Right hindlimb (tissue), 1 donor: ENCODE measurements at regions not wholly inside any gene's neighbourhood (a gene's known extent, or its start where the extent isn't known, plus 50 kb on each side); places are given as distances from the start of the nearest gene placed in this dataset.

Experiments
- DNase-seq: peaks from one replicate; pipeline ENCODE4 v3.0.0-alpha.2; 2018

DNA sequence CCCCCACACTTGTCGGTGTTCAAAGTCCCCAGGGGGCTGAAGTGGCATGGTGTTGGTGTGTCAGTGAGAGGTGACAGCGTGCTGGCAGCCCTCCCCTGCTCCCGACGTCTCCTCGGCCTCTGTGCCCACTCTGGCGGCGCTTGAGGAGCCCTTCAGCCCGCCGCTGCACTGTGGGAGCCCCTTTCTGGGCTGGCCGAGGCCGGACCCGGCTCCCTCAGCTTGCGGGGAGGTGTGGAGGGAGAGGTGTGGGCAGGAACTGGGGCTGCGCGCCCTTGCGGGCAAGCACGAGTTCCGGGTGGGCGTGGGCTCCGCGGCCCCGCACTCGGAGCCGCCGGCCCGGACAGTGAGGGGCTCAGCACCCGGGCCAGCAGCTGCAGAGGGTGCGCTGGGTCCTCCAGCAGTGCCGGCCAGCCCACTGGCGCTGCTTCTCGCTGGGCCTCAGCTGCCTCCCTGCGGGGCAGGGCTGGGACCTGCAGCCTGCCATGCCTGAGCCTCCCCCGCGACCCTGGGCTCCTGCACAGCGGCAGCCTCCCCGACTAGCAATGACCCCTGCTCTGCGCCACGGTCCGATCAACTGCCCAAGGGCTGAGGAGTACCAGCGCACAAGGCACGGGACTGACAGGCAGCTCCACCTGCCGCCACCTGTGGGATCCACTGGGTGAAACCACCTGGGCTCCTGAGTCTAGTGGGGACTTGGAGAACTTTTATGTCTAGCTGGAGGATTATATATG is 224.1 kb upstream of the RIOK2 start:
- DNase-seq, result no peak

DNA sequence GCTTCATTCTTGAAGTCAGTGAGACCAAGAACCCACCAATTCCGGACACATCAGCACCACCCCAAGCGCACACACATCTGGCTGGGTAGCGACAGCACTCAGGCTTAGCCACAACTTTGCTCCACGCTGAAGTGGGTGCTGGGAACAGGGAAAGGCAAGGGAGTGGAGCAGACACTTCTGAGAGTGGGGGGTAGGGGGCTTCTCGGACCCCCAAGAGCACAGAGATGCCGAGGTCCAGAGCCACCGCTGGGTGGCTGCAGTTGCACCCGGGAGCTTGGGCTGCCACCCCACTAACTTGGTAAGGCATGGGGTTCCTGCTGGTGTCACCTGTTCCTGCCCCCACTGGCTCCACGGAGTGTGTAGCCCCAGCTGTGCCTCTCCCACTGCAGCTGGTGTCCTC is 225.3 kb upstream of the RIOK2 start:
- no peak for DNase-seq

DNA sequence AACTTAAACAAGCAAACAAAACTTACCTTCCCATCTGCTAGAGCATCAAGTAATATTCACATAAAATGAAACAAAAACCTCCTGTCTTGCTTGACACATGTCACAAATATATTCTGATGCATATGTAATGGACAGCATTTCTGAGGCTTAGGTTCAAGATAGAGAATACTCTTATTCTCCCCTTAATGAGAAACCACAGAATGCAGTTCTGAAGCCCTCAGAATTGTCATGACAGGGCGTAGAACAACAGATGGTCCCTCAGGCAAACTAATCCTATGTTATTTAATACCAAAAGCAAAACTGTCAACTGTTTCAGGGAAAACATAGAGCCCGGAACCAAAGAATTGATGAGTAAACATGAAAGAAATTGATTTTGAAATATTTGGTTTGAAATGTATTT is 229.9 kb upstream of the RIOK2 start:
- no peak for DNase-seq

DNA sequence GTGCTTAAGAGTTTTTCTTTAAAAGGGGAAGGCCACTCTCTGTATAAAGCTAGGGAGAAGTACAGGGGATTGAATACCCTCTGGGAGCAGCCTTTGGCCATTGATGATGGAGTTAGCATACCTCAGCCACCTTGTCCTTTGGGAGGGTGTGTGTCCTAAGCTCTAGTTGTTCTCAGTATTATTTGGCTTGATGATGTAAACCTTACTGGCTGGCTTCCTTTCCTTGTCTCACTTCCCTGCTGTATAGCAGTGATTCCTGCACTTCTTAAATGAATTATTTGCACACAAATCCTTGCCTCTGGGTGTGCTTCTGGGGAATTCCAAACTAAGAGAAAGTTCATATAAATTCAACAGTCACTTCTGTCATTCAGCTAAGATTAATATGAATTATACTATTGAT is 234.9 kb upstream of the RIOK2 start:
- no peak for DNase-seq

DNA sequence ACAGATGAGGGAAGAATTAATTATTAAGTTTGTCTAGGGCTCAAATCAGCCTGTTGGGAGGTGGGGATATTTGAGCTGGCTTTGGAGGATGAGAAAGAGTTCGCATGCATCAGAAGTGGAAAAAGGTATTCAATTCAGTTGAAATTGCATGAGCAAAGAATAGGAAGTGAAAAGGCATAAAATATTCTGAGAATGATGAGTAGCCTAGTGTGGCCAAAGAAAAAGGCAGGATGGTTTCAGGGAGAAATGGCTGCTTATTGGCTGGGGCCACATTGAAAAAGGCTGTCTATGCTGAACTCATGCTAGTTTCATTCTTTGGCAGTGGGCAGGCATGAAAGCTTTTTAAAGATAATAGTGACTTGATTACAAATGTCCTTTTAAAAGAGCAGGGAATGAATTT is 235.4 kb upstream of the RIOK2 start:
- DNase-seq, result no peak

DNA sequence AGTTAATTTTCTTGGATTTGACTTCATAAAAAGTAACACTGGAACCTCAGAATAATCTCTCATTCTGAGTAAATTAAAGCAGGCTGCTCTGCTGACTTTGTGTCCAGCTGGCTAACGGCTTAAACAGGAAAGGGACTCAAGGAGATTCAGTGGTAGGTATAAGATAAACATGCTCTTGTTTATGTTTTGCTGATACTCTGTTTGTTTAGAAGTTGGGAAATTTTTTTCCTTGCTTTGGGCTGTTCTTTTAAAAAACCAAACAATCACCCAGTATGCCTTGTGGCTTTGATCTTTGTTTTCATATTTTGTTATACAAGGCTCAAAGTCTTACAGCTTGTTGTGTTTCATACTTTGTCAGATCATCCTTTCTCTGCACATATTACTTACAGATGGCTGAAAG is 237.6 kb upstream of the RIOK2 start:
- DNase-seq, result no peak

DNA sequence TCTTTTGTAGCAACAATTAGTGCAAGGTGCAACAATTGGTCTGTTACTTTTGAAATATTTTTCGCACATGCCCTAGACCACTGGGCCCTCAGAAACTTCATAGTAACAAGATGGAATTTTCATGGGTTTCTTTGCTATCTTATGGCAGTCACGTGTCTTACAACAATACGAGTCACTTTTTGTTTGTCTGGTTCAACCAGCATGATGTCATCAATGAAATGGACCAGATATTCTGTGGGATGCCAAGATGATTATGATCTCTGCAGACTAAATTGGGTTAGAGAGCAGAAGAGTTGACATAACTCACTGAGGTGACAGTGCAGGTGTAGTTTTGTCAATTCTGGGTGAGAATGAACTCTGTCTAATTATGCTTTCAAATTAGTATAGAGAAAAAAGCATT is 239.6 kb upstream of the RIOK2 start:
- DNase-seq, result no peak

DNA sequence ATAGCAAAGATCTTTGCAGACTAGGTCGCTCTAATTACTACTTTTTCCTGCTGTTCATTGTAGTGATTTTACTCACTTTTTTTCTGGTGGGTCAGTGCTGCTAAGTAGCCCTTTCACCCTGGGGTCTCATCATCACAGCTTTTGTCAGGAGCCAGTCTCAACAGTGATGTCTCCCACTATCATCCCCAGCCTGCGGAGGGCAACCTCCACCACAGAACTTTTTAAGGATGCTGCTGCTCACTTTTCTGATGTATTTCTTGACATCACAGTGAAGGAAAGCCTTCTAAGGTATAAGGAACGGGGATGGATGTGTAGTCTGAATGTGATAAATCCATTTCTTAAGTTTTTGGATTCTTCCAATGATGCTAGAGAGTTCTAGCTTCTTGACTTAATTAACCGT is 242.5 kb upstream of the RIOK2 start:
- no peak for DNase-seq

DNA sequence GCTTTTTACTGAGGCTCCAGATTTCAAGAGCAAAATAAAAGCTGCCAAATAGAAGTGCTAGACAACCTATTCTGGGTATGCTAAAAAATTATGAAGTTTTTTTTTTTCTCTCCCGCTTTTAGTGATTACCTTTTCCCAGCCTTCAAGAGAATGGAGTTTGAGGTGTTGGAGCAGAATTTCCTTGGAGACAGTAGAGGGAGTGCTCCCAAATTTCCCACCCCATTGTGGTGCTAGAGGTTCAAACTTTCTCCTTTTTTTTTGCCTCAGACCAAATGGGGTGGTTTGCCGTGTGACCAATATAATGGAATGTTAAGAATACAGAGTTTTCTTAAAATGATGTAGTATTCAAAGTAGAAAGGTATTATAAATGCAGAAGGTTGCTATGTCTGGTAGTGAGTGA is 244.2 kb upstream of the RIOK2 start:
- DNase-seq, result no peak

DNA sequence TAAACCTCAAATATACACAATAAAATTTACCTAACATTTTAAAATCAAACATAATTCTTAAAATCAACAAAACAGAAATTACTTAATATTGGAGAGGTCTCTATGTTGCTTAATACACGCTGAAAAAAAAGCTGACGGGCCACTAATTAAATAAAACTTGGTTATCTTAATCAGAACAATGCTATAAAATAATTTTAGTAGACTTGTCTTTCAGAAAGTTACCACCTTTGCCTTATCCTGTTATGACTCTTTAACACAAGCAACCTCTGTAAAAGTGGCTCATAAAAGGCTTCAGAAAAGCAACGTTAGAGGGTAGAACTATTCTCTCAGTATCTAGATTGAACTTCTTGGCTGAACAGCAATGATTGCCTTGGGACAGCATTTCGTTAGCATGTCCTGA is 251.0 kb upstream of the RIOK2 start:
- DNase-seq, result no peak

DNA sequence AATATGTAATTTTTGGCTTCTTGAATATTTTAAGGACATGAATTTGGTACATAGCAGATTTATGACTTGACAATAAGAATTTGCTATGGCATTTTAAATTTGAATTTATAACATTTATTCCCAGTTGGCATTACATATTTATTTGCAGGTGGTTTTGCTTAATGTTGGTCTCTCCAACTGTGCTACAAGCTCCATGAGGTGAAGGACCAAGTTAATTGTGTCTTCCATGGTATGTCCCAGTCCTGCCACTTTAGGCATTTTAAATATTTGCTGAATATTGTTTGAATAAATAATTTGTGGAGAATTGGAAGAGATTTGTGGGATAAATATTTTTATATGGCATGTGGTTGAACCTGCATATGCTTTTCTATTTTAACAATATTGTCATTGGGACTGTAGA is 253.4 kb upstream of the RIOK2 start:
- no peak for DNase-seq

DNA sequence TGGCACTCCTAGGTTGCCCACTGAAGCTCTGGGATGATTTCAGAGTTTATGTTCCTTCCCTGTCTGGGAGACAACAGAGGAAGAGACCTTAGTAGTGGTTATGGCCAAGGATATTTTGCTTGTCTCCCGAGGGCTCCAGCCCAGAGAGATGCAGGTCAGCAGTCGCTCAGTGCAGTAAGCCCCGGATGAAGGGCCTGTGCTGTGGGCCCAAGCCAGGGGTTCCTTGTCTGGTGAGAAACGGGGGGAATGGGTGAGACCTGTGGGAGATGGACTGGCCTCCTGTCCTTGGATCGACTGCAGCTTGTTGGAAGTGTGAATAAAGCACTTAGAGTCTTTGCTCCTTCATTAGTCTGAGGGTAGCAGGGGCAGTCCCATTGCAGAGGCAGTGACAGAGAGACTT is 260.7 kb upstream of the RIOK2 start:
- DNase-seq, result no peak

DNA sequence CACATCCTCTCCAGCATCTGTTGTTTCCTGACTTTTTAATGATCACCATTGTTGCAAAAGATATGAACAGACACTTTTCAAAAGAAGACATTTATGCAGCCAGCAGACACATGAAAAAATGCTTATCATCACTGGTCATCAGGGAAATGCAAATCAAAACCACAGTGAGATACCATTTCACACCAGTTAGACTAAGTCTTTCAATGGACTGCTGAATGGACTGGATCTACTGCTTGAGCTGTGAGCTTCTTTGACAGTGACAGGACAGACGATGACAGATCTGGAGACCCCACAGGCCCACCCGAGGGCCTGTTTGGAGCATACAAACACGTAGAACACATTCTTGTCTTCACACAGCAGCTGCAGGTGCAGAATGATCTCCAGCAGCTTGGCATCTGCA is 266.1 kb upstream of the RIOK2 start:
- DNase-seq, result no peak

DNA sequence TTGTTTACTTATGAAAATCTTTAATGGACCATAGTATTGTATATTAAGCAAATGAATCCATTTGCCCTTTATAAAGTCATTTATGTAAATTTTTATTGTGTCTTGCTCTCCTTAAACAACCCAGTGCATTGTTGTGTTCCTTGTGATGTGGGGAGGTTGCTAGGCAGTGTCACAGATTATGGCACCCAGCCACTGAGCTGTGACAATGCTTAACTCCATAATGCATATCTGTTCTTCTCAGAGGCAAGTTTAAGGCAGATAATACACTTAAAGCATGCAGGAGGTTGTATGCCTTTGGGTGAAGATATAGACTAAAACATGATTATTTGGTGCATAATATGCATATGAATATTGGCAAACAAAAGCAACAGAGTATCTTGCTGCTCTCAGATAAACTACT is 269.6 kb upstream of the RIOK2 start:
- DNase-seq, result peak; percentile 26

DNA sequence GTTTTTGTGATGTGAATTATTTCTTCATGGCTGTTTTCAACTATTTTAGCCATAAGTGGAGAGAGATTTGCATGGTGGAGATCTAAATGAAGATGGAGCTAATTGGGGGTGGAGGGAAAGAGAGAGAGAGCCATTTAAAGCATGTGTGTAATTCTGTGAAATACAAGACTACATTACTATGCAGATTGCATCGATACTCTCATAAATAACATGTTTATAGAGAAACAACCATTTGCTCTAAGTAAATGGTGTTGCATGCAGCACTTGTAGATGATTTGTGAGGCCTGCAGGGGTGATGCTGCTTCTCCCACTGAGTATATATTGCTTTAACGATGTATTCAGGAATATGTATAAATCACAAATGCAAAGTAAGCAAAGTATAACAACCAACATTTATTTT is 270.2 kb upstream of the RIOK2 start:
- DNase-seq, result no peak

DNA sequence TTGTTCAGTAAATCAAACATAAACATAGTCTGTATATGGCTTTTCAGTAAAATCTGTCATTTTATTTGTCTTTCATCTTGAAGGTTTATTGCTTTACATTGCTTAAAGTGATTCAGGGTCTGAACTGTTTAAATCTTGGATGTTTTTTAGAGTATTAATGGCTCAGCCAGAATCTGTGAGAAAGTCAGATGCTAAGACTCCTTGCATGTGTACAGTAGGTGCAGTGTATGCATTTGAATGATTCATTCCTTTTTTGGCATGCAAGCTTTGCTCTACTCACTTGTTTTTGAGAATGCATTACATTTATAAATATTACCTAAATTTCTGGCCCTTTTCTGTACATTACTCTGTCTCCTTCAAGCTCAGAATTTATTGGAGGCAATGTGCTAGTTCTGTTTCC is 271.0 kb upstream of the RIOK2 start:
- DNase-seq, result no peak

DNA sequence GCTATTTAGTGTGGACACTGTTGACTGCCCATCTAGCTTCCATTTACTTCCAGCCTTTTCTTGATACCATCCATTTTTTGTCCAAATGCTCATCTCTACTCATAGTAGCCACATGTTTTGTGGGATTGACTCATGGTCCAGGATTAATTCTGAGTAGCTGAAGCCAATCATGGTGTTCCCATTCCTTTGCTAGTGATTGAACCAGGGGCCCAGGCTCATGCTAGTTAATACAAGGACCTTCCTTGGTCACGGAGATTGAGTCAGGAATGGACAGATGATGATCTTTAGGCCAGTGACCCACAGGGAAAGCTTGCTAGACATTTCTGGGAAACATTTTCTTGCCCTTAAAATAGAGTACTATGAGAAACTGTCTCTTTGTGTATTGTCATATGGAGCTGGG is 272.9 kb upstream of the RIOK2 start:
- no peak for DNase-seq

DNA sequence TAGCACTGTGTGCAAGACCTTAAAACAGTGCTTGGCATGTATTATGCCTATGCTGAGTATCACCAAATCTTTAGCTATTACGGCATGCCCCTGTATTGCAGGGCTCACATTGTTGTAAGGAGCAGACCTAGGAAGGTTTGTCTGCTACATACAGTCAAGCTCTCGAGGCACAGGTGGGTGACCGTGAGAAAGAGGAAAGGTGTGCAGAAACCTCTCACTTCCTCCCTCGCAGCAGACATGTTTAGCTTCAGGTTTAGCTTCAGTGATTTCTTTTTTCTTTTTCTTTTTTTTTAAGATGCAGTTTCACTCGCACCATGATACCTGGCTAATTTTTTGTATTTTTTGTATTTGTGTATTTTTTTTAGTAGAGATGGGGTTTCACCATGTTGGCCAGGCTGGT is 275.8 kb upstream of the RIOK2 start:
- DNase-seq, result no peak

DNA sequence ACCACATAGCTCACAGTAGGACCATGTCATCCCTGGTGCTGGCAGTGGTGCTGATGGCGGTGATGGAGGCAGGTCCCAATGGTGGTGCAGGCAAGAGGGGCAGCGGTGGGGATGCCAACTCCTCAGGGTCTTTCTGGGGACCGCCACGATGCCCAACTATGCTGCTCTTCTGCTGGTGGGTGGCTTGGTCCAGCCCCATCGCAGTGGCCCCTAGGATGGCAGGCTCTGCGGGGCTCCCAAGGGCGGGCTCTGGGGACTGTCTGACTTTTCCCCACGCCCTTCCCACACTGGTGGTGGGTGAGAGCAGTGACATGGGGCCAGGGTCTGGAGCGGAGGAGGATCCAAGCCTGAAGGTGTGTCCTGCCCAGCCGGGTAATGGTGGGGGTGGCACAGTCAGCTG is 288.9 kb upstream of the RIOK2 start:
- no peak for DNase-seq

DNA sequence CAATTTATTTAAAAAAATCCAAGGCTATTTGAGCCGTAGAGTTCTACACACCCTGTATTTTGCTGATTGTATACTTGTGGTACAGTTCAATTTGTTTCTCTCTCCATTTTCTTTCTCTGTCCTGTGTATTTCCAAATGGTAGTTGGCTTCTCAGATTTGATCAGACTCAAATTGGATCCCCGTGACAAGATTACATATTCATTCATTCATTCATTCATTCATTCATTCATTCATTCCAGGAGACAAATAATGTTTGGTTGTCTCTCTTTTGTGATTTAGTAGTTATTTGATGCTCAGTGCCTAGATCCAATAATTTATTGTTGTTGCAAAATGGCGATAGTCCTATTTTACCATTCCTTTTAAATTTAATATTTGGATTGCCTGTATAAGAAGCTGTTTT is 292.8 kb upstream of the RIOK2 start:
- DNase-seq, result no peak

DNA sequence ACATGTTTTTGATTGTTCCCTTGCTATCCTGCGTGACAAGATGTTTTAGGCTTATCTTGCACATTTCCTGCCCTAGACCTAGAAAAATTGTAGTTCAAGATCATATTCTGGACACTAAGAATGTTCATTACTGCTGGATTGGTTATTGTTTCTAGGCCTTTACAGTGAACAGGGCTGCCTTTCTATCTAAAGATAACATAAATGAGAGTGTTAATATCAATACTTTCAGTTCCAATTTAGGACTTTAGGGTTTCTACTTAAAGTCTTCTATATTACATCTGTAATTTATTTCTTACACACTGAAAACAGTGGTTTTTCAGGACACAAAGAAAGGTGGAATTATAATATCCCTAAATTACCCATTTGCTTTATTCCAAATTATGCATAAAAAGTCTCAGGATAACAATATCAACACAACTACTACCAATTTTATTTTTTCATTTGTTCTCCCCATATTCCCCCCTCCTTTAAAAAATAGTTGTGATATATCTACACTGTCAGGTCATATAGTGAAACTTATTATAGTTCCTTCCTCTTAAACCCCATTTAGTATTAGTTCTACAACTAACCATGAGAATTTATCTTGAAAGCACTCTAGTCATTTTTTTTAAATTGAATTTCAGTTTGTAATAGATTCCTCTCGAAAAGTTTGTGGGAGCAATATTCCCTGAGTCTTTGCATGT is 293.9 kb upstream of the RIOK2 start:
- no peak for DNase-seq

DNA sequence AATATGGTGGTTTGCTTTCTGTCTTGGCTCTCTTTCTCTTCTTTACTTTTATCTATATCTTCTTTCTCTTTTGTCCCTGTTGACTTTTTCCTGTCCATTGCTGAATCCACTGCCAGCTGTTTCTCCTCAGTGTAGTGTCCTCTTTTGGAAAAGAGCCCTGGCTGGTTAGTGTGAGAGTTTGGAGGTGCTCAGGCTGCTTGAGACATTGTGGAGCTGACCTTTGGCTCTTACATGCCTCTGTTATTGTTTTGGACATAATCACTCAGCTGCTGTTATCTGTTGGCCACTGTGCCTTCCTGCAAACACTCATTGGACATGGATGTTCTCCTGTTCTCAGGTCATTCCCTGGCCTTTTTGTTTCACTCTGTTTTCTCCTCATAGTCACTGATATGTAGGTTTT is 295.4 kb upstream of the RIOK2 start:
- no peak for DNase-seq

DNA sequence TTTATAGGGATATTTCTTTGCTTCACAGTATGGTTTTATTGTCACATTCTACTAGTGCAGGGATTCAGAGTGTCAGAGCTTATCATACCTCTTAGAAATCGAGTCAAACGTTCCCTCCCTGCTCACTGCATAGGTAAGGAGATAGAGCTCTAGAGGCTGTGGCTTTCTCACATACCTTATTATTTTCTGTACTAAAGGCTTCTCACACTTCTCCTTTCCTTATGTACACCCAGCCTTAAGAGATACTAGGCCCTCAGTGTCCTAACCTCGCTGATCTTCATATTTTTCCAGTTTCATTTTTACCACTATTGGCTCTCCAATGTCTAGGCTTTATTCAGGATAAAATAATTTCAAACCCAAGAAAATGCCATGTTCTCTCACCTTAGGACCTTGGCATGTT is 297.3 kb upstream of the RIOK2 start:
- DNase-seq, result no peak

DNA sequence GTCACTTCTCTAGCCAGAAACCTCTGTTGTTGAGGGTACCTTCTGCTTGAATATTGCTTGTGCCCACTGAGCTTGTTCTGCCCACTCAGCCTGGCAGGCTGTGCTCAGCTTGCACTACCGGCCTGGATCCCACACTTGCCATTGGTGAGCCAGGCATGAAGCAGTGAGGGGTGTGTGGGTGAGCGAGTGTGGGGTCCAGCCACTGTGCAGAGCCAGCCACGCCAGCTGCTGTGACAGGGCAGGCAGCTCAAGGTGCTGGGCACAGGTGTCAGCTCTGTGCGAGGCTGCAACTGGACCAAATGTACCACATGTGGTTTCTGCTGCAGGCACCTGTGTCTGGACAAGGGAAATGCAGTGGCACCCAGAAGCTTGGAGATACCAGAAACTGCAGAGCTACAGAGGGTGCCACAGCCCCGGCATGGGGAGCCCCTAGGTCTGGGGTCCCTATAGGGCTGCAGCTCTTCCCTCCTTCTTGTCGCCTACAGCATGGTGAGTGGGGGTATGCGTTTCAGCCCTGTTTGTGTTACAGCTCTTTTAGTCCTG is 305.1 kb upstream of the RIOK2 start:
- no peak for DNase-seq
